Endothelial cell of umbilical vein (primary cell): ENCODE measurements at regions not wholly inside any gene's neighbourhood (a gene's known extent, or its start where the extent isn't known, plus 50 kb on each side); places are given as distances from the start of the nearest gene placed in this dataset.

ENCODE experiments used
- BruUV-seq: library from RNA; stranded (reverse); fragments of 400-500 nt; replicated peaks from 2 replicates; lab custom pipeline; 2021; lab: Mats Ljungman, UMichigan
- CTCF ChIA-PET: fragments of 300-600, 350-600 bp; sonication (Branson Sonifier 250); formaldehyde crosslinking; loops from one replicate; lab custom pipeline; 2021; ENCODE audit warnings: antibody characterized with exemption, inconsistent platforms; lab: Charles Lee
- POLR2A ChIA-PET: fragments of 300-600, 350-600 bp; sonication (Branson Sonifier 250); formaldehyde crosslinking; loops from one replicate; lab custom pipeline; 2021; ENCODE audit warnings: antibody characterized with exemption, inconsistent platforms; lab: Charles Lee
- DNase-seq: peaks from one replicate; pipeline ENCODE4 v3.0.0-alpha.2; 2011; ENCODE audit warnings: low read depth, low spot score
- FAIRE-seq: peaks from 2 replicates; lab custom pipeline; 2011; peaks lifted over from hg19 to GRCh38; lab: Jason Lieb, UNC
- H2AFZ ChIP-seq: 2 replicates; pipeline ENCODE4 v1.6.0; 2012; ENCODE audit warnings: low read depth, low read length, control low read depth, inconsistent platforms
- H3K27ac ChIP-seq: 2 replicates; pipeline ENCODE4 v1.5.1; 2011; ENCODE audit warnings: low read depth, mild to moderate bottlenecking, control low read depth, low read length, moderate library complexity; ENCODE audit not compliant: insufficient read depth
- H3K27me3 ChIP-seq, 2 experiments: 2 replicates each; pipeline versions ENCODE4 v1.6.0 to v1.6.1; 2011; ENCODE audit warnings: low read length in 2 of 2, mixed read lengths in 1 of 2; ENCODE audit not compliant: control insufficient read depth in 2 of 2, insufficient read depth in 2 of 2
- H3K36me3 ChIP-seq, 2 experiments: 2 replicates in 1 of 2; 3 replicates in 1 of 2; pipeline ENCODE4 v1.5.1; 2011; ENCODE audit warnings: low read length in 2 of 2, mild to moderate bottlenecking in 1 of 2, moderate library complexity in 1 of 2; ENCODE audit not compliant: control insufficient read depth in 2 of 2, insufficient read depth in 2 of 2; ENCODE audit errors: extremely low read depth in 1 of 2
- H3K4me1 ChIP-seq: 3 replicates; pipeline ENCODE4 v1.5.1; 2011; ENCODE audit warnings: mild to moderate bottlenecking, low read length; ENCODE audit not compliant: control insufficient read depth, insufficient read depth; ENCODE audit errors: extremely low read depth
- H3K4me2 ChIP-seq: 2 replicates; pipeline ENCODE4 v1.6.1; 2011; ENCODE audit warnings: low read length, control low read depth, mixed read lengths; ENCODE audit not compliant: insufficient read depth
- H3K4me3 ChIP-seq, 3 experiments: fragments of 200-600 bp in 1 of 3; sonication (generic), shearing (Covaris generic) in 1 of 3; replicated peaks in 1 of 3; 2 replicates each; pipeline ENCODE4 v1.5.1; 2011 to 2016; ENCODE audit warnings: control low read depth in 3 of 3, low read length in 3 of 3, mild to moderate bottlenecking in 2 of 3, inconsistent platforms in 1 of 3, low read depth in 1 of 3, moderate library complexity in 1 of 3; ENCODE audit not compliant: insufficient read depth in 1 of 3
- H3K79me2 ChIP-seq: 2 replicates; pipeline ENCODE4 v1.6.0; 2012; ENCODE audit warnings: low read length, inconsistent platforms; ENCODE audit not compliant: control insufficient read depth, insufficient read depth
- H3K9ac ChIP-seq: replicated peaks from 2 replicates; pipeline ENCODE3; 2011; ENCODE audit warnings: low read length, control low read depth; ENCODE audit not compliant: insufficient read depth; ENCODE audit errors: extremely low read depth
- H3K9me1 ChIP-seq: replicated peaks from 3 replicates; pipeline ENCODE4 v1.6.0; 2011; ENCODE audit warnings: mild to moderate bottlenecking, low read length; ENCODE audit not compliant: control insufficient read depth, insufficient read depth; ENCODE audit errors: extremely low read depth
- H3K9me3 ChIP-seq: replicated peaks from 2 replicates; pipeline ENCODE4 v1.5.1; 2012; ENCODE audit warnings: low read length, inconsistent platforms; ENCODE audit not compliant: control insufficient read depth, insufficient read depth
- H4K20me1 ChIP-seq: replicated peaks from 2 replicates; pipeline ENCODE3; 2011; ENCODE audit warnings: mild to moderate bottlenecking, low read length; ENCODE audit not compliant: control insufficient read depth, insufficient read depth; ENCODE audit errors: extremely low read depth
- CTCF ChIP-seq, 2 donors: IDR thresholded peaks; 1 replicate in 1 of 2; 2 replicates in 1 of 2; pipeline ENCODE4 v1.5.1; 2011; ENCODE audit warnings: low read length in 2 of 2, mild to moderate bottlenecking in 2 of 2, moderate library complexity in 2 of 2, control low read depth in 1 of 2, inconsistent platforms in 1 of 2, low read depth in 1 of 2; ENCODE audit not compliant: insufficient read depth in 1 of 2; ENCODE audit errors: extremely low read depth in 1 of 2
- EZH2 ChIP-seq: IDR thresholded peaks from 2 replicates; pipeline ENCODE4 v1.6.1; 2012; ENCODE audit warnings: borderline replicate concordance, low read depth, mild to moderate bottlenecking, moderate library complexity, low read length, inconsistent platforms; ENCODE audit not compliant: severe bottlenecking
- FOS ChIP-seq: IDR thresholded peaks from 2 replicates; pipeline ENCODE4 v1.6.1; 2011; ENCODE audit warnings: mild to moderate bottlenecking, low read length, moderate library complexity, borderline replicate concordance; ENCODE audit not compliant: insufficient read depth
- GATA2 ChIP-seq: IDR thresholded peaks from 2 replicates; pipeline ENCODE4 v1.7.0; 2011; ENCODE audit warnings: low read depth, mild to moderate bottlenecking, moderate library complexity, mixed read lengths, low read length; ENCODE audit not compliant: insufficient read length, insufficient read depth
- JUN ChIP-seq: IDR thresholded peaks from 2 replicates; pipeline ENCODE4 v1.6.1; 2011; ENCODE audit warnings: borderline replicate concordance, low read depth; ENCODE audit not compliant: insufficient read length, insufficient read depth
- MAX ChIP-seq: IDR thresholded peaks from 2 replicates; pipeline ENCODE4 v1.6.1; 2011; ENCODE audit not compliant: insufficient read depth, insufficient read length
- MYC ChIP-seq: IDR thresholded peaks from one replicate; pipeline ENCODE4 v1.6.1; 2011; ENCODE audit warnings: mild to moderate bottlenecking, low read depth, low read length
- POLR2A ChIP-seq: IDR thresholded peaks from 2 replicates; pipeline ENCODE4 v1.6.1; 2012; ENCODE audit warnings: low read depth, mild to moderate bottlenecking, control low read depth, low read length
- POLR2AphosphoS5 ChIP-seq: IDR thresholded peaks from 2 replicates; pipeline ENCODE4 v1.6.1; 2012; ENCODE audit warnings: low read depth, mild to moderate bottlenecking, control low read depth, low read length, moderate library complexity; ENCODE audit not compliant: insufficient read depth
- dilution Hi-C: fragments of 300-500 bp; cut with MboI; formaldehyde crosslinking; loops from one replicate; pipeline ENCODE4 v1.15.0; 2019; ENCODE audit warnings: low sequenced_read_pairs; ENCODE audit not compliant: extremely low pct_ligation_motif_present
- intact Hi-C: fragments of 100-400 bp; cut with micrococcal nuclease; formaldehyde crosslinking; loops from one replicate; pipeline ENCODE4 v1.10.0; 2022

DNA sequence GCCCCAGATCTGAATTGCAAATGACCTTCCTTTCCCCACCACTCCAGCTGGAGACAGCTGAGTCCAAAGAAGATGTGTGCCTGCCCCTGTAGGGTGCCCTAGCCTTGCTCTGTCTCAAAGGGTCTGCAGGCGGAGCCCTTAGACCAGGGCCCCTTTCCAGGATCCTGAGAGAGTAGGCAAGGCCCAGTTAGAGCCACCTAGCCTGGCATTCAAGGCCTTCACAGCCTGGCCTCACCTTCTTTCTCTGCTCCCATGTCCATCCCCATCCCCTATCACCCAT lies 66.6 kb upstream of the LHX1 start:
- no TSS peak for BruUV-seq
- CTCF ChIA-PET = interaction anchor here (0.6 to 1.2 kb wide), 2 partner anchors 9 to 1260 kb away, joined by 3 read pairs; no protein-coding TSS in a partner anchor
- Histone ChIP-seq H3K9ac (no peak overlapping the region), H3K4me2 (no peak overlapping the region), H2AFZ (no peak overlapping the region), H3K27ac (no peak overlapping the region), H3K9me1 (no peaks in the 10 kb centered on the region), H3K4me3 (no peak overlapping the region), H3K4me1 (no peaks in the 10 kb centered on the region), H3K9me3 (no peaks in the 10 kb centered on the region), H3K36me3 (no peaks in the 10 kb centered on the region), H3K79me2 (no peaks in the 10 kb centered on the region), H4K20me1 (no peaks in the 10 kb centered on the region), H3K27me3 (peaks cover 2 to 10% of the 10 kb centered on the region in 2 experiments)
- dilution Hi-C loops = no loop called here
- intact Hi-C loops = no loop called here
- POLR2A ChIA-PET = no interaction called here
- TF ChIP-seq FOS (no peak), MAX (no peak), CTCF (IDR thresholded peaks at IDR 0.05; ENCODE audit: extremely low read depth in 1 of 2, insufficient read depth in 1 of 2, low read depth in 1 of 2, low read length in 2 of 2) (no peak), GATA2 (no peak), POLR2A (no peak), MYC (no peak), JUN (no peak), POLR2AphosphoS5 (no peak), EZH2 (no peak)
- FAIRE-seq = no peak
- no peak for DNase-seq
